SU-DHL-6 (cell line): ENCODE measurements at regions not wholly inside any gene's neighbourhood (a gene's known extent, or its start where the extent isn't known, plus 50 kb on each side); places are given as distances from the start of the nearest gene placed in this dataset.

Source experiments
- H2AFZ ChIP-seq: fragments of 200-600 bp; sonication (generic); 2 replicates; pipeline ENCODE4 v1.6.1; 2014; ENCODE audit warnings: low read depth, mild to moderate bottlenecking, moderate library complexity, mixed read lengths, antibody characterized with exemption, low read length; ENCODE audit not compliant: severe bottlenecking
- H3F3A ChIP-seq: fragments of 200-600 bp; shearing (Covaris generic); 2 replicates; pipeline ENCODE4 v1.6.0; 2016; ENCODE audit warnings: antibody characterized with exemption, mild to moderate bottlenecking; ENCODE audit not compliant: insufficient read depth
- H3K27ac ChIP-seq: fragments of 200-600 bp; sonication (generic); 2 replicates; pipeline ENCODE4 v1.5.1; 2016; ENCODE audit warnings: low read depth, mild to moderate bottlenecking, low read length, moderate library complexity, mixed read lengths
- H3K27me3 ChIP-seq: fragments of 200-600 bp; sonication (generic), shearing (Covaris generic); 2 replicates; pipeline ENCODE4 v1.6.0; 2014; ENCODE audit warnings: mild to moderate bottlenecking, low read length
- H3K36me3 ChIP-seq: fragments of 200-600 bp; sonication (generic); 2 replicates; pipeline ENCODE4 v1.6.1; 2014; ENCODE audit warnings: mild to moderate bottlenecking, low read length, mixed read lengths
- H3K4me2 ChIP-seq: fragments of 300-600, 200-600 bp; shearing (Covaris generic), sonication (generic); 2 replicates; pipeline ENCODE4 v1.6.0; 2014; ENCODE audit warnings: low read length, low read depth, mild to moderate bottlenecking; ENCODE audit not compliant: poor library complexity, severe bottlenecking
- H3K4me3 ChIP-seq: fragments of 200-600 bp; sonication (generic); 2 replicates; pipeline ENCODE4 v1.5.1; 2014; ENCODE audit warnings: antibody characterized with exemption, low read length, mild to moderate bottlenecking, mixed read lengths; ENCODE audit not compliant: insufficient read depth, poor library complexity, severe bottlenecking
- H3K79me2 ChIP-seq: fragments of 200-600 bp; sonication (generic); 2 replicates; pipeline ENCODE4 v1.6.1; 2014; ENCODE audit warnings: mild to moderate bottlenecking, low read length, moderate library complexity; ENCODE audit not compliant: insufficient read depth
- H3K9ac ChIP-seq: fragments of 200-600 bp; sonication (generic); 2 replicates; pipeline ENCODE4 v1.7.0; 2014; ENCODE audit warnings: mild to moderate bottlenecking, low read length
- H3K9me2 ChIP-seq: fragments of 200-600 bp; sonication (generic); replicated peaks from 2 replicates; pipeline ENCODE4 v1.6.1; 2014; ENCODE audit warnings: low read length; ENCODE audit not compliant: insufficient read depth
- H3K9me3 ChIP-seq: fragments of 200-600 bp; sonication (generic); 2 replicates; pipeline ENCODE4 v1.6.1; 2014; ENCODE audit warnings: low read length, mixed read lengths; ENCODE audit not compliant: insufficient read depth
- H4K20me1 ChIP-seq: fragments of 200-600 bp; sonication (generic); 2 replicates; pipeline ENCODE4 v1.6.1; 2014; ENCODE audit warnings: low read depth, mild to moderate bottlenecking, antibody characterized with exemption, low read length, moderate library complexity, mixed read lengths
- EZH2phosphoT487 ChIP-seq: fragments of 200-600 bp; sonication (generic), shearing (Covaris generic); conservative IDR thresholded peaks from 2 replicates; pipeline ENCODE4 v1.6.1; 2018; ENCODE audit warnings: mild to moderate bottlenecking, antibody characterized with exemption, low read length, moderate library complexity, mixed read lengths
- TF ChIP-seq, protein P1 (sequence below): fragments of 200-600 bp; sonication (generic); IDR thresholded peaks from one replicate; pipeline ENCODE4 v1.5.1; 2017; ENCODE audit warnings: antibody characterized with exemption, mild to moderate bottlenecking, low read length, moderate library complexity; ENCODE audit not compliant: insufficient read depth, poor library complexity, severe bottlenecking

DNA sequence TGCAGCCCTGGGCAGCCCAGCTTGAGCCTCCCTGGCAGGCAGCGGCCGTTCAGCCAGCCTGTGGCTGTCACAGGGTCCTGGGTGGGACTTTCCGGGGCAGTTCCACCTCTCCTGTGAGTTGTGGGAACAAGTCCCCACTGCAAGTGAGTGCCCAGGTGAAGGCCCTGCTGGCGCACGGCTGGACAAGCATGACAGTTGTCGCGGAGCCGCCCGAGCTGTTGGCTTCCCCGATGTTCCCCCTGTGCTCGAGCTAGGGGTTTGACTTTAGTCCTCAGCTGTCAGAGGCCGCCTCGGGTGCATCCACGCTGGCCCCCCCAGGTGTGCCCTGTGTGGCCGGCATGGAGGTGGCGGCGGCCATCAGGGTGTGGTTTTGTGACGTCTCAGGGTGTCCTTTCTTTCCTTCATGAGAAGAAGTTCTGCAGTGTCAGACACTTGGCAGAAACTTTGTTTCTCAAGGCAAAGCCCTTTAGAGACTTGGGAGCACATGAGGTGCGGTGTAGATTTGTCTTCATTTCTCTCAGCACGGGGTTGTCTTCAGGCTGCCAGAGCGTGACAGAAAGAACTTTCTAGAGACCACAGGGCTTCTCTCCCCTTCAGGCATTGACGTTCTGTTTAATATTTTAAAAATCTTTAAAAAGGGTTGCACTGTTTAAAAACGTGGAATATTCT, 69.4 kb upstream of the HGFAC start:
- no peak overlapping the region for H3K4me2 ChIP-seq
- no peaks in the 10 kb centered on the region for H3K79me2 ChIP-seq
- H3K9me2 ChIP-seq: no peaks in the 10 kb centered on the region
- no peaks in the 10 kb centered on the region for H4K20me1 ChIP-seq
- no peaks in the 10 kb centered on the region for H3F3A ChIP-seq
- TF ChIP-seq, protein P1, sequence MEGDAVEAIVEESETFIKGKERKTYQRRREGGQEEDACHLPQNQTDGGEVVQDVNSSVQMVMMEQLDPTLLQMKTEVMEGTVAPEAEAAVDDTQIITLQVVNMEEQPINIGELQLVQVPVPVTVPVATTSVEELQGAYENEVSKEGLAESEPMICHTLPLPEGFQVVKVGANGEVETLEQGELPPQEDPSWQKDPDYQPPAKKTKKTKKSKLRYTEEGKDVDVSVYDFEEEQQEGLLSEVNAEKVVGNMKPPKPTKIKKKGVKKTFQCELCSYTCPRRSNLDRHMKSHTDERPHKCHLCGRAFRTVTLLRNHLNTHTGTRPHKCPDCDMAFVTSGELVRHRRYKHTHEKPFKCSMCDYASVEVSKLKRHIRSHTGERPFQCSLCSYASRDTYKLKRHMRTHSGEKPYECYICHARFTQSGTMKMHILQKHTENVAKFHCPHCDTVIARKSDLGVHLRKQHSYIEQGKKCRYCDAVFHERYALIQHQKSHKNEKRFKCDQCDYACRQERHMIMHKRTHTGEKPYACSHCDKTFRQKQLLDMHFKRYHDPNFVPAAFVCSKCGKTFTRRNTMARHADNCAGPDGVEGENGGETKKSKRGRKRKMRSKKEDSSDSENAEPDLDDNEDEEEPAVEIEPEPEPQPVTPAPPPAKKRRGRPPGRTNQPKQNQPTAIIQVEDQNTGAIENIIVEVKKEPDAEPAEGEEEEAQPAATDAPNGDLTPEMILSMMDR: no peak
- no peak overlapping the region for H3K4me3 ChIP-seq
- H3K9ac ChIP-seq: no peak overlapping the region
- H2AFZ ChIP-seq: no peak overlapping the region
- H3K27me3 ChIP-seq: no peaks in the 10 kb centered on the region
- H3K36me3 ChIP-seq: no peaks in the 10 kb centered on the region
- H3K9me3 ChIP-seq: no peaks in the 10 kb centered on the region
- H3K27ac ChIP-seq: no peak overlapping the region

DNA sequence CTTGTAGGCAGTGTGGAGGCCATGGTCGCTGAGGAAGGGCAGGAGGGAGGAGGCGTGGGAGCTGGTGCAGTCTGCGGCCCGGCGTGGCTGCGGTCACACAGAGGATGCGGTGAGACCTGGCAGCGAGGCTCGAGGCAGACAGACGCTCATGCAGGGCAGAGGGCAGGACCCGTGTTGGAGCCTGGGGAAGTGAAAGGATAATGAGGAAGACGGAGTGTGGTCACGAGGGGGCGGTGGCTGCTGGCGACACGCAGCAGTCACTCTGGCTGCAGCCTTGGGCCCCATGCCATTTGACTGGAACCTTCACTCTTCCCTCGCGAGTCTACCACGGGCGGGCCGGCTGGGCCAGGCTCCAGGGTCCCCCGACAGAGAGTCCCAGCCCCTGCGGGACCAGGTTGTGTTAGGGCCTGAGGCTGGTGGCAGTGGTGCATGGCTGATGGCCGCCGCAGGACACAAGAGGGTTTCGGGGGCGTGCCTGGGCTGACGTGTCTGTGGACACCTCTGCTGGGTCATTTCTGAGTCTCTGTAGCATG, 68.8 kb upstream of the HGFAC start:
- Histone ChIP-seq H3K79me2 (no peaks in the 10 kb centered on the region), H3K27ac (no peak overlapping the region), H3K27me3 (no peaks in the 10 kb centered on the region), H3K4me3 (no peak overlapping the region), H3K9me3 (no peaks in the 10 kb centered on the region), H2AFZ (no peak overlapping the region), H3K36me3 (no peaks in the 10 kb centered on the region), H3K9me2 (no peaks in the 10 kb centered on the region), H3K4me2 (no peak overlapping the region), H3F3A (no peaks in the 10 kb centered on the region), H3K9ac (no peak overlapping the region), H4K20me1 (no peaks in the 10 kb centered on the region)
- no peak for TF ChIP-seq EZH2phosphoT487
- TF ChIP-seq, protein P1: no peak

DNA sequence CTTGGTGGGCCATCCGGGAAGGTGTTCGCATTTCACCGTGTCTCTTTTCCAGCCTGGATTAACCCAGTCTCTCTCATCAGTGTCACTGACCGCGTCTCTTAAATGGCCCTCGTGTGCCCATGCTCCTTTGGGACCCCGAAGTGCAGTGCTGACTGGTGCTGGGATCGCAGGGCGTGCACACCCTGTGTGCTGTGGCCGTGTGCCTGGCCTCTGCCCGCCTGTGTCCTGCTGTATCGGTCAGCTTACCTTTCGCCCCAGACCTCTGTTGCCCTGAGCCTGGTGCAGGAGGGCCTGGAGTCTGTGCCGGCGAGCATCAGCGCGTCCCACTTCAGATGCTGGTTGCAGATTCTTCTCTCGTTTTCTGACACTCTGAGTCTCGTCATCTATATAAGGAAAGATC, 68.3 kb upstream of the HGFAC start:
- Histone ChIP-seq H3K9ac (no peak overlapping the region), H3F3A (no peaks in the 10 kb centered on the region), H2AFZ (no peak overlapping the region), H3K4me2 (no peak overlapping the region), H3K27me3 (0 out of 2 replicates have a peak, but pooled peaks cover 2% of the 10 kb centered on the region), H3K9me3 (0 out of 2 replicates have a peak, but pooled peaks cover under 1% of the 10 kb centered on the region), H3K79me2 (no peaks in the 10 kb centered on the region), H3K9me2 (no peaks in the 10 kb centered on the region), H4K20me1 (no peaks in the 10 kb centered on the region), H3K27ac (no peak overlapping the region), H3K4me3 (no peak overlapping the region), H3K36me3 (no peaks in the 10 kb centered on the region)
- TF ChIP-seq EZH2phosphoT487: no peak
- TF ChIP-seq, protein P1: no peak
